Pancreas (tissue), 10 donors: ENCODE measurements at regions not wholly inside any gene's neighbourhood (a gene's known extent, or its start where the extent isn't known, plus 50 kb on each side); places are given as distances from the start of the nearest gene placed in this dataset.

ENCODE experiments used
- ATAC-seq, 4 donors: fragments of 200-7000 bp; cut with Tn5 transposase; one replicate each; pipeline versions ENCODE4 v1.8.0 to v1.9.1; 2020; ENCODE audit warnings: mild to moderate bottlenecking in 4 of 4, moderate library complexity in 4 of 4
- DNase-seq, 6 donors: peaks; one replicate each; pipeline ENCODE4 v3.0.0-alpha.2; 2020
- FAIRE-seq: peaks from 2 replicates; lab custom pipeline; 2012; peaks lifted over from hg19 to GRCh38; lab: Jason Lieb, UNC
- H3K27ac ChIP-seq, 4 donors: fragments of 200-600 bp; sonication (generic); 1 replicate in 3 of 4; 2 replicates in 1 of 4; pipeline versions ENCODE4 v1.5.0 to v1.8.0; 2020
- H3K27me3 ChIP-seq, 4 donors: fragments of 200-600 bp; one replicate each; pipeline ENCODE4 v1.8.0; 2021
- H3K36me3 ChIP-seq, 3 donors: fragments of 200-600 bp; sonication (generic) in 1 of 3; one replicate each; pipeline versions ENCODE4 v1.5.0 to v1.8.0; 2020 to 2021
- H3K4me1 ChIP-seq, 3 donors: fragments of 200-600 bp; one replicate each; pipeline ENCODE4 v1.8.0; 2021
- H3K4me3 ChIP-seq, 4 donors: fragments of 200-600 bp; sonication (generic) in 2 of 4; one replicate each; pipeline versions ENCODE4 v1.5.0 to v1.8.0; 2020 to 2021
- H3K9me3 ChIP-seq, 4 donors: fragments of 200-600 bp; one replicate each; pipeline ENCODE4 v1.8.0; 2021
- CTCF ChIP-seq, 4 donors: fragments of 200-600 bp; sonication (generic) in 3 of 4; IDR thresholded peaks; one replicate each; pipeline versions ENCODE4 v1.5.0 to v1.8.0; 2021; ENCODE audit warnings: antibody characterized with exemption in 4 of 4
- WGBS, 2 donors: extraction: QIAGEN DNeasy Blood & Tissue Kit; methylation state at CpG; one replicate each; pipeline ENCODE4 v1.1.7; 2013; 5-methylcytosine and 5-hydroxymethylcytosine counted together
- intact Hi-C, 3 donors: fragments of 100-400 bp; cut with DNase I; formaldehyde crosslinking; loops; one replicate each; pipeline versions ENCODE4 v1.11.1 to v1.14.2; 2022
- donor health status: healthy with polysubstance abuse.
- donor health status: DM: no; HTN: no; CAD: no; lungs with moderate emphysema.
- donor health status: DM: no; HTN: no; CAD: no.
- donor health status: control.
- donor health status: control.
- donor health status: Bipolar disorder and iron deficiency.
- donor health status: DM: yes; HTN: yes; CAD: no.
- donor health status: DM: no; HTN: no; CAD: no.
- donor health status: DM: no; HTN: no; CAD: no.
- donor health status: DM: yes; HTN: yes; CAD: no.

DNA sequence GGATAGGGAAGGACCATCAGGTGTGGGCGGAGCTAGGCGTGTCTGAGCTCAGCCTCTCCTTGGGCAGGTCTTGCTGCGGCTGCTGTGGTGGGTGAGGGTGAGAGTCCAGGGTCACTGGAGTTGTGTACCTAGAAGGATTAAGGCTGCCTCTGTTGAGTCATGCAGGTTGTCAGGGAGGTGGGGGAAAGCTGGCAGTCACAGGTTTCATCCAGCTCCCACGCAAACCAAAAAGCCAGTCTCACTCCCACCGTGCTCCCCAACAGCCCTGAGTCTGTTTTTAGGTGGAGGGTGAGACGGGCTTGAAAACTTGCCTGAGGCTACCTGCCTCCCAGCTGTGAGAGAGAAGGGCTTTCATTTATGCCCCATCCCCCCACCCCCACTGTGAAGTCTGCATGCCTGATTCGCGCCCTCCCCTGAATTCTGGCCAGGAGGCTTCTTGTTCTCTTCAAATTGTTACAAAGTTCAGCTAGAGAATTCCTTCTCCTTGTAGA, 161.5 kb downstream of the MYLK4 start:
- Histone ChIP-seq H3K9me3 (no peaks in the 10 kb centered on the region), H3K4me1 (no peaks in the 10 kb centered on the region), H3K4me3 (no peak overlapping the region), H3K27ac (no peak overlapping the region), H3K27me3 (no peaks in the 10 kb centered on the region), H3K36me3 (no peaks in the 10 kb centered on the region)
- WGBS, 2 donors, result 85 to 90% methylated on average over 8 of the region's 8 CpGs
- intact Hi-C loops, result no loop called here
- DNase-seq (no peak), FAIRE-seq (no peak), ATAC-seq (no peak)
- TF ChIP-seq CTCF (IDR thresholded peaks at IDR 0.05), result no peak

GRCh38 chr6:2583459-2583858, 167.3 kb downstream of the MYLK4 start:
- no peak for TF ChIP-seq CTCF (IDR thresholded peaks at IDR 0.05)
- H3K4me3 ChIP-seq, result no peak overlapping the region
- DNase-seq (no peak), ATAC-seq (no peak), FAIRE-seq (no peak)
- H3K27me3 ChIP-seq, result peaks cover 0 to 5% (median 0%) of the 10 kb centered on the region in 4 donors
- H3K4me1 ChIP-seq, result no peaks in the 10 kb centered on the region
- H3K36me3 ChIP-seq, result no peaks in the 10 kb centered on the region
- intact Hi-C loops, result no loop called here
- no peak overlapping the region for H3K27ac ChIP-seq
- no peaks in the 10 kb centered on the region for H3K9me3 ChIP-seq
- WGBS, 2 donors, result 45 to 54% methylated on average over 4 of the region's 4 CpGs

GRCh38 chr6:2582268-2582667, 168.5 kb downstream of the MYLK4 start:
- Histone ChIP-seq H3K27ac (no peak overlapping the region), H3K27me3 (peaks cover 0 to 5% (median 0%) of the 10 kb centered on the region in 4 donors), H3K36me3 (no peaks in the 10 kb centered on the region), H3K4me3 (no peak overlapping the region), H3K9me3 (no peaks in the 10 kb centered on the region), H3K4me1 (no peaks in the 10 kb centered on the region)
- ATAC-seq, result no peak
- TF ChIP-seq CTCF (IDR thresholded peaks at IDR 0.05), result no peak
- no peak for DNase-seq
- intact Hi-C loops, result no loop called here
- FAIRE-seq, result no peak
- 57 to 59% methylated on average over 6 of the region's 6 CpGs for WGBS, 2 donors

DNA sequence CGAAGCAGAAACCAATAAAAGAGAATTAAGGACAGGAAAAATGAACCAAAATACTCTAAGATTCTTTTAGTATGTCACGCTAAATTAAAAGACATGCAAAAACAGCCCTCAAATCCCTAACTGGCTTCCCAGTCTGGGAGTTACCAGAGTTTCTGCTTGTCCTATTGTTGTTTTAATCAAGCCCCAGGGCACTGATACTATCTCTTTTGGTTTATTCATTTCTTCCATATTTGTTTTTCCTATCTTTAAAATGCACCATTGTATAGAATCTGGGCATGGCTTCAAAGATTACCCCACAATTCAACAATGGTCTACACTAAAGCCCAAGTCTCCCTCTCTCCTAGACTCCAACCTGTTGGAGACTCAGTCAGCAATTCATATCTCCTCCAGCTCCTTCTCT, 169.1 kb downstream of the MYLK4 start:
- no peak for ATAC-seq

More for the DNA sequence above, 169.1 kb downstream of the MYLK4 start:
- no peak for TF ChIP-seq CTCF (IDR thresholded peaks at IDR 0.05)
- WGBS, 2 donors, result 94% methylated on average over 2 of the region's 2 CpGs
- Histone ChIP-seq H3K9me3 (no peaks in the 10 kb centered on the region), H3K4me3 (no peak overlapping the region), H3K27me3 (peaks cover 0 to 5% (median 0%) of the 10 kb centered on the region in 4 donors), H3K36me3 (no peaks in the 10 kb centered on the region), H3K4me1 (no peaks in the 10 kb centered on the region), H3K27ac (no peak overlapping the region)
- no peak for FAIRE-seq
- intact Hi-C loops, result no loop called here
- no peak for DNase-seq
